Astrocyte (in vitro differentiated cells and primary cell): ENCODE measurements at regions not wholly inside any gene's neighbourhood (a gene's known extent, or its start where the extent isn't known, plus 50 kb on each side); places are given as distances from the start of the nearest gene placed in this dataset.

ENCODE experiments used
- DNase-seq: peaks from one replicate; pipeline ENCODE4 v3.0.0-alpha.2; 2010; ENCODE audit warnings: low read depth
- FAIRE-seq: peaks from 2 replicates; lab custom pipeline; 2011; peaks lifted over from hg19 to GRCh38; lab: Jason Lieb, UNC
- H2AFZ ChIP-seq: 2 replicates; pipeline ENCODE4 v1.6.0; 2012; ENCODE audit warnings: low read depth, low read length, inconsistent platforms
- H3K27ac ChIP-seq: 2 replicates; pipeline ENCODE4 v1.5.1; 2011; ENCODE audit warnings: low read depth, low read length, inconsistent platforms
- H3K27me3 ChIP-seq: 2 replicates; pipeline ENCODE4 v1.6.0; 2011; ENCODE audit warnings: low read length, inconsistent platforms; ENCODE audit not compliant: insufficient read depth
- H3K36me3 ChIP-seq: 2 replicates; pipeline ENCODE4 v1.5.1; 2011; ENCODE audit warnings: low read length, inconsistent platforms; ENCODE audit not compliant: insufficient read depth
- H3K4me1 ChIP-seq: 2 replicates; pipeline ENCODE4 v1.5.1; 2011; ENCODE audit warnings: low read length, inconsistent platforms; ENCODE audit not compliant: insufficient read depth
- H3K4me2 ChIP-seq: 2 replicates; pipeline ENCODE4 v1.6.0; 2012; ENCODE audit warnings: low read length, inconsistent platforms
- H3K4me3 ChIP-seq: 2 replicates; pipeline ENCODE4 v1.5.1; 2011; ENCODE audit warnings: low read depth, mild to moderate bottlenecking, low read length, inconsistent platforms; ENCODE audit not compliant: insufficient read depth
- H3K79me2 ChIP-seq: 2 replicates; pipeline ENCODE4 v1.6.0; 2012; ENCODE audit warnings: mild to moderate bottlenecking, low read length, inconsistent platforms; ENCODE audit not compliant: insufficient read depth
- H3K9ac ChIP-seq: 2 replicates; pipeline ENCODE4 v1.6.0; 2012; ENCODE audit warnings: mild to moderate bottlenecking, low read length, inconsistent platforms
- H3K9me3 ChIP-seq: 2 replicates; pipeline ENCODE4 v1.5.1; 2012; ENCODE audit warnings: low read depth, mild to moderate bottlenecking, low read length, inconsistent platforms; ENCODE audit not compliant: insufficient read depth
- H4K20me1 ChIP-seq: 2 replicates; pipeline ENCODE4 v1.6.0; 2012; ENCODE audit warnings: low read length, inconsistent platforms; ENCODE audit not compliant: insufficient read depth
- H3K27ac Mint-ChIP-seq: one replicate; pipeline ENCODE4 v1.8.0; 2021; ENCODE audit warnings: mild to moderate bottlenecking, mixed read lengths; ENCODE audit not compliant: unreplicated experiment
- H3K27me3 Mint-ChIP-seq: one replicate; pipeline ENCODE4 v1.8.0; 2021; ENCODE audit warnings: low read depth, mixed read lengths; ENCODE audit not compliant: unreplicated experiment
- H3K36me3 Mint-ChIP-seq: one replicate; pipeline ENCODE4 v1.8.0; 2021; ENCODE audit warnings: low read depth, mixed read lengths; ENCODE audit not compliant: unreplicated experiment
- H3K4me1 Mint-ChIP-seq: one replicate; pipeline ENCODE4 v1.8.0; 2021; ENCODE audit warnings: low read depth, mixed read lengths; ENCODE audit not compliant: unreplicated experiment
- H3K4me3 Mint-ChIP-seq: one replicate; pipeline ENCODE4 v1.8.0; 2021; ENCODE audit warnings: mild to moderate bottlenecking, moderate library complexity, mixed read lengths; ENCODE audit not compliant: unreplicated experiment
- H3K9me3 Mint-ChIP-seq: one replicate; pipeline ENCODE4 v1.8.0; 2021; ENCODE audit warnings: mild to moderate bottlenecking, mixed read lengths; ENCODE audit not compliant: unreplicated experiment
- EZH2 ChIP-seq: IDR thresholded peaks from 2 replicates; pipeline ENCODE4 v1.6.1; 2012; ENCODE audit warnings: mild to moderate bottlenecking, low read length, inconsistent platforms; ENCODE audit not compliant: insufficient read depth
- TF ChIP-seq, protein P1 (sequence below): IDR thresholded peaks from 2 replicates; pipeline ENCODE4 v1.5.1; 2011; ENCODE audit warnings: low read depth, mild to moderate bottlenecking, inconsistent platforms, low read length, moderate library complexity; ENCODE audit not compliant: insufficient read depth

DNA sequence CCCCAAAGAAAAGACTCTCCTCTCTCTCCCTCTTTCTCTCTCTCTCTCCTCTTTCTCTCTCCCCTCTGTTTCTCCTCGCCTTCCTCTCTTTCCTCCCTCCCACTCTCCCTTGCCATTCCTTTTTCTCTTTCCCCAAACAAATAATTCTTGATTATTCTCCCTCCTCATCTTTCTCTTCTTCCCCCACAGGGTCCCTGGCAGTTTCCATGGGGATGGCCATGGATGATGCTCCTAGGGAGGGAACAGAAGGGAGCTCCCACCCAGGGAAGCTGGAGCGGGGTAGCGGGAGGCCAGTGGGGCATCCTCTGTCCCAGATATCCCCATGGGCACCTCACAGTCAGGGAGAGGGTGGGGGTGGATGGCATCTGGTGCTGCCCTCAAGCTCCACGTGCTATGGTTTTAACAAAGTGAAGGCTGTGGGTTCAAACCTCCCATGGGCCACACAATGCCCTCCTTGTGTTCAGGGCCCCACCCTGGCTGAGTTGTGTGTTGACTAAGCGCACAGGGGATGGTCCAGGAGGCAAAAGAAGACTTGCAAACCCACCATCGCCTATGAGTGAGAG, 266.4 kb downstream of the BUD13 start:
- Histone ChIP-seq H3K36me3 (no peaks in the 10 kb centered on the region), H3K9me3 (no peaks in the 10 kb centered on the region), H3K4me2 (no peak overlapping the region), H3K4me1 (no peaks in the 10 kb centered on the region), H3K79me2 (no peaks in the 10 kb centered on the region), H2AFZ (no peak overlapping the region), H3K4me3 (no peak overlapping the region), H3K27ac (no peak overlapping the region), H3K27me3 (peaks cover 20% of the 10 kb centered on the region), H4K20me1 (no peaks in the 10 kb centered on the region), H3K9ac (no peak overlapping the region)
- H3K27ac Mint-ChIP-seq: no peak overlapping the region
- peaks cover 3% of the 10 kb centered on the region for H3K36me3 Mint-ChIP-seq
- TF ChIP-seq, protein P1, sequence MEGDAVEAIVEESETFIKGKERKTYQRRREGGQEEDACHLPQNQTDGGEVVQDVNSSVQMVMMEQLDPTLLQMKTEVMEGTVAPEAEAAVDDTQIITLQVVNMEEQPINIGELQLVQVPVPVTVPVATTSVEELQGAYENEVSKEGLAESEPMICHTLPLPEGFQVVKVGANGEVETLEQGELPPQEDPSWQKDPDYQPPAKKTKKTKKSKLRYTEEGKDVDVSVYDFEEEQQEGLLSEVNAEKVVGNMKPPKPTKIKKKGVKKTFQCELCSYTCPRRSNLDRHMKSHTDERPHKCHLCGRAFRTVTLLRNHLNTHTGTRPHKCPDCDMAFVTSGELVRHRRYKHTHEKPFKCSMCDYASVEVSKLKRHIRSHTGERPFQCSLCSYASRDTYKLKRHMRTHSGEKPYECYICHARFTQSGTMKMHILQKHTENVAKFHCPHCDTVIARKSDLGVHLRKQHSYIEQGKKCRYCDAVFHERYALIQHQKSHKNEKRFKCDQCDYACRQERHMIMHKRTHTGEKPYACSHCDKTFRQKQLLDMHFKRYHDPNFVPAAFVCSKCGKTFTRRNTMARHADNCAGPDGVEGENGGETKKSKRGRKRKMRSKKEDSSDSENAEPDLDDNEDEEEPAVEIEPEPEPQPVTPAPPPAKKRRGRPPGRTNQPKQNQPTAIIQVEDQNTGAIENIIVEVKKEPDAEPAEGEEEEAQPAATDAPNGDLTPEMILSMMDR: no peak
- TF ChIP-seq EZH2: no peak
- FAIRE-seq (no peak), DNase-seq (no peak)
- no peak overlapping the region for H3K4me3 Mint-ChIP-seq
- H3K4me1 Mint-ChIP-seq: no peaks in the 10 kb centered on the region
- H3K9me3 Mint-ChIP-seq: peaks cover 6% of the 10 kb centered on the region
- H3K27me3 Mint-ChIP-seq: peaks cover 83% of the 10 kb centered on the region

DNA sequence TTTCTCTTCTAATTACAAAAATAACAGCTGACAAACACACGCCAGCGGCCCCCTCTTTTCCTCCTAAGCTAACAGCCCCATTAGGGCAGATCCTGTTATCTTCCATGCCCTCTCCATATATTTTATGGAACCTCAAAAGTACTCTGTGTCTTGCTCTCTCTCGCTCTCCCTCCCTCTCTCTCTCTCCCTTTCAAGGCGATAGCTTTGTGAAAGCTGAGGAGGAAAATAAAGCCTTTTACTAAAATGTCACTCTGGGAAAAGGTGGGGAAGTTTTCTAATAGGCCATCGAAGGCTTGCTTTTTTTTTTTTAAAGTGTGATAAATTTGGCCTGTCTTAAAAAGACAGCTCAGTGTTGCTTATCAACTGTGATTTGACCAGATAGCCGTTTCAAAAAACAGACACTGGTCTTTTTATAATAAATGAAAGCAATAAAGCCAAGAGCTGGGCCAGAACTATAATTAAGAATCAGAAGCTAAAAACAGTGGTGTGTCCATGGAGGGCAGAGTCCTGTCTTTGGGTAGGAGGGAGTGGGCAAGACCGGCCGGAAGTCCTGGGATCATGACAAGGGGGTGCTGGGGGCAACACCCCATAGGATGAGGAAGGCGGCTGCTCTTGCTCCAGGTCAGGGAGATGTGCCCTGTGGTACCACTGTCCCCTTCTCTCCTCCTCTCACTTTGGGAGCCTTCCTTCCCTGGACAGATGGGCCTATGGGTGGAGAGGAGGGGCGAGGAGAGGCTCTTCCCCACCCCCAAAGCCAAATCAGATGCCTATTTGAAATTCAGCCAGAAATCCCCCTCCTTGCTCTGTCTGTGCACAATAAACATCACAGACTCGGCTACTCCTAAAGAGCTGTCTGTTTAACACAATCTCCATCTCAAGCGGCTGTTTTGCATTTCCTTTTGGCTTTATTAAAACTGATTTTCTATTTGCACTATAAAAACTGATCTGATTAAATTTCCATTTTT, 267.2 kb downstream of the BUD13 start:
- H3K36me3 ChIP-seq: no peaks in the 10 kb centered on the region
- H4K20me1 ChIP-seq: no peaks in the 10 kb centered on the region
- H3K9ac ChIP-seq: no peak overlapping the region
- Mint-ChIP-seq H3K27me3 (peaks cover 88% of the 10 kb centered on the region), H3K9me3 (peaks cover 6% of the 10 kb centered on the region), H3K36me3 (peaks cover 3% of the 10 kb centered on the region), H3K4me1 (no peaks in the 10 kb centered on the region), H3K4me3 (no peak overlapping the region), H3K27ac (no peak overlapping the region)
- H3K4me2 ChIP-seq: no peak overlapping the region
- TF ChIP-seq, protein P1: no peak
- TF ChIP-seq EZH2: no peak
- H3K79me2 ChIP-seq: no peaks in the 10 kb centered on the region
- H2AFZ ChIP-seq: no peak overlapping the region
- no peaks in the 10 kb centered on the region for H3K9me3 ChIP-seq
- no peak overlapping the region for H3K4me3 ChIP-seq
- DNase-seq: no peak
- no peak overlapping the region for H3K27ac ChIP-seq
- no peaks in the 10 kb centered on the region for H3K4me1 ChIP-seq
- peaks cover 27% of the 10 kb centered on the region for H3K27me3 ChIP-seq
- no peak for FAIRE-seq
